GM18502 (cell line): ENCODE measurements at regions not wholly inside any gene's neighbourhood (a gene's known extent, or its start where the extent isn't known, plus 50 kb on each side); places are given as distances from the start of the nearest gene placed in this dataset.
"Not testable (repeated sequence)": the region's sequence is repeated elsewhere in the genome, so short reads cannot be mapped to it uniquely, and the experiment has no call there.

Experiments
- ATAC-seq: cut with Tn5 transposase; IDR thresholded peaks from one replicate; pipeline ENCODE4 v1.9.1; 2021; ENCODE audit warnings: mild to moderate bottlenecking; ENCODE audit not compliant: unreplicated experiment, poor library complexity

DNA sequence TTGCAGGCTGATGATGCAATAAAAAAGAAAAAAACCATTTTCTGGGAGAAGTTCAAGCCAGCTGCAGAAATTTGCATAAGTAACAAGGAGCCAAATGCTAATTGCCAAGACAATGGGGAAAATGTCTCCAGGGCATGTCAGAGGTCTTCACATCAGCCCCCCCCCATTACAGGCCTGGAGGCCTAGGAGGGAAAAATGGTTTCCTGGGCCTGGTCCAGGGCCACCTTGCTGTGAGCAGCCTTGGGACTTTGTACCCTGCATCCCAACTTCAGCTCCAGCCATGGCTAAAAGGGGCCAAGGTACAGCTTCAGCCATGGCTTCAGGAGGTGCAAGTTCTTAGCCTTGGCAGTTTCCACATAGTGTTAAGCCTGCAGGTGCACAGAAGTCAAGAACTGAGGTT, 160.0 kb upstream of the IRS4 start:
- not testable (repeated sequence) for ATAC-seq

DNA sequence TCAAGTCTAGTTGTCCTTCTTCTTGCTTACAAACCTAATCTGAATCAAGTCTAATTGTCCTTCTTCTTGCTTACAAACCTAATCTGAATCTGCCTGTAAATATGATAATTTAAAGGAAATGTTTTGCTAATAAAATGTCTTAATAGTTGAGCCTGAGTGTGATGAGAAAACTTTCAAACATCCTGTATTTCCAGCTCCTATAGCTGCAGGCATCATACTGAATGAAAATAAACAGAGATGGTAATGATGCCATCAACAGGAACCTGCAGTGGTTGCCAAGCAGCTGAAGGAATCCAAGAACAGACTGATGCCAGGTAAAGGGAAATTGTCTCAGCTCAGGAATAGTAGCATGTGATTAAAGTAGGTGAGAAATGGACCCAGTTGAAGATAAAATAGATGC, 156.1 kb upstream of the IRS4 start:
- no peak for ATAC-seq

GRCh38 chrX:108875548-108875947, 139.2 kb upstream of the IRS4 start:
- no peak for ATAC-seq

- not testable (repeated sequence) for ATAC-seq
These were observed 106.7 kb upstream of the IRS4 start for GRCh38 chrX:108843039-108843438.

GRCh38 chrX:108833993-108834392, 97.6 kb upstream of the IRS4 start:
- ATAC-seq: no peak

DNA sequence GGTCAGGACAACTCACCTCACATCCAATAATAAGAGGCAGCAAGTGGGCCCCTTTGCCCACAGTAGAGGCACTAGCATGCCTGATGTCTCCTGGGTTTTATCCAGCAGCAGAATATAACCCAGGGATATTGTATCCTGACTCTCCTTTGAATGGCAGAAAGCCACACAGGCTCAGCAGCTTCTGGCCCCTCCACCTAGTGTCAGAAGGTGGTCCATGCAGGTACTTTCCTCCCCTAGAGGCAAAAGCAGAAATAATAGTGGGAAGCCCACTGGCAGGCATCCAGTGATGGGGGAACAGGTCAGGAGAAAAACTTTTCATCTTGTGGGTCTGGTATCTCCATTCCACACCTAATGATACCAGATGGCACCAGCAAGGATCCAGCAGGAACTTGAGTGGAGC, 75.5 kb upstream of the IRS4 start:
- no peak for ATAC-seq

GRCh38 chrX:108795240-108795639, 58.9 kb upstream of the IRS4 start:
- no peak for ATAC-seq
